ENCODE measurements at regions not wholly inside any gene's neighbourhood (a gene's known extent, or its start where the extent isn't known, plus 50 kb on each side); places are given as distances from the start of the nearest gene placed in this dataset. TPM values are rescaled to one million over a fixed set of nuclear protein-coding genes. Genes with fewer than 3 reads are reported as not detected.

DNA sequence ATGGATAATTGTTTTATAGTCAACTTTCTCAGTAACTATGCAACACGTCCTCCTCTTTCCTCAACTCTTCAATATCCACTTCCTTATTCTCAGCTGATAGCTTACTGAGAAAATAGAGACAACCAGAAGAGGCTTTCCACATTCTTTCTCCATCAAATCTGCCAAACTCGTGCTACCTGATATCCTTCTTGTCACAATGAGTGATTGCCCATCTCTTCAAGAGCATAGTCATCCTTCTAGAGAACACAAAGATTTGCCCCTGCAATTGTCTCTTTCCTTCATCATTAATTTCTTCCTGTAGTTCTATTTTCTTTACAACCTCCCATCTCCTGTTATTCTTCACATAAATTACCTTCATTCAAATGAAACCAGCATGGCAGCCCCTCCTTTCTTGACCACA, 75.9 kb upstream of the RGS17 start:
- Histone ChIP-seq H3K36me3 (no peaks in the 10 kb centered on the region), H3K9me3 (no peaks in the 10 kb centered on the region), H3K4me3 (no peak overlapping the region), H3K4me1 (no peaks in the 10 kb centered on the region), H3K27ac (no peak overlapping the region), H3K27me3 (no peaks in the 10 kb centered on the region)
- no peak for DNase-seq
- TF ChIP-seq, protein P1, sequence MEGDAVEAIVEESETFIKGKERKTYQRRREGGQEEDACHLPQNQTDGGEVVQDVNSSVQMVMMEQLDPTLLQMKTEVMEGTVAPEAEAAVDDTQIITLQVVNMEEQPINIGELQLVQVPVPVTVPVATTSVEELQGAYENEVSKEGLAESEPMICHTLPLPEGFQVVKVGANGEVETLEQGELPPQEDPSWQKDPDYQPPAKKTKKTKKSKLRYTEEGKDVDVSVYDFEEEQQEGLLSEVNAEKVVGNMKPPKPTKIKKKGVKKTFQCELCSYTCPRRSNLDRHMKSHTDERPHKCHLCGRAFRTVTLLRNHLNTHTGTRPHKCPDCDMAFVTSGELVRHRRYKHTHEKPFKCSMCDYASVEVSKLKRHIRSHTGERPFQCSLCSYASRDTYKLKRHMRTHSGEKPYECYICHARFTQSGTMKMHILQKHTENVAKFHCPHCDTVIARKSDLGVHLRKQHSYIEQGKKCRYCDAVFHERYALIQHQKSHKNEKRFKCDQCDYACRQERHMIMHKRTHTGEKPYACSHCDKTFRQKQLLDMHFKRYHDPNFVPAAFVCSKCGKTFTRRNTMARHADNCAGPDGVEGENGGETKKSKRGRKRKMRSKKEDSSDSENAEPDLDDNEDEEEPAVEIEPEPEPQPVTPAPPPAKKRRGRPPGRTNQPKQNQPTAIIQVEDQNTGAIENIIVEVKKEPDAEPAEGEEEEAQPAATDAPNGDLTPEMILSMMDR (IDR thresholded peaks at IDR 0.05), result no peak
- TF ChIP-seq POLR2A (IDR thresholded peaks at IDR 0.05), result no peak
- intact Hi-C loops (cut with DNase I; ENCODE audit: low total_unique reads), result no loop called here

DNA sequence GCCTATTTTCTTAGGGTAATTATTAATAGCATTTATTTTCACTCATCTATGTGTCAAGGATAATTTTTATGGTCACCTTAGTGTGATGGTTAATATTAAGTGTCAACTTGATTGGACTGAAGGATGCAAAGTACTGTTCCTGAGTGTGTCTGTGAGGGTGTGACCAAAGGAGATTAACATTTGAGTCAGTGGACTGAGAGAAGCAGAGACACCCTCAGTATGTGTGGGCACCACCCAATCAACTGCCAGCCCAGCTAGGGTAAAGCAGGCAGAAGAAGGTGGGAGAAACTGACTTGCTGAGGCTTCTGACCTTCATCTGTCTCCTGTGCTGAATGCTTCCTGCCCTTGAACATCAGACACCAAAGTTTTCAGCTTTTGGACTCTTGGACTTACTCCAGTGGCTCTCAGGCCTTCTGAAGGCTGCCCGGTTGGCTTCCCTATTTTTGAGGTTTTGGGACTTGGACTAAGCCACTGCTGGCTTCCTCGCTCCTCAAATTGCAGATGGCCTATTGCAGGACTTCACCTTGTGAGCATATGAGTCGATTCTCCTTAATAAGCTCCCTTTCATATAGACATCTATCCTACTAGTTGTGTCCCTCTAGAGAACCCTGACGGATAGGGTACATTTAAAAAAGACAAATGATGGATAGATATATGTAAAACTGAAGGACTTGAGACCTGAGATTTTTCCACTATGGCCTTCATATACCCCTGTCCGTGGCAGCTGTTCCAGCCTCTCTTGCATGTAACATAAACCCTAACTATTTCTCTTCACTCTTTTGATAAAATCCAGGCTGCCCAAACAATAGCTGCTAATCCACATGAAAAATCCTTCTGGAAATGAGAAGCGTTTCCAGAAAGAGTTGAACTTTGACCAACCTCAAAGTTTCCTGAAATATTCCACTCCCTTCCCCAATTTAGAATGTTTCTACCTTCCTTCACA, 62.1 kb upstream of the RGS17 start:
- Histone ChIP-seq H3K4me3 (no peak overlapping the region), H3K9me3 (no peaks in the 10 kb centered on the region), H3K27me3 (no peaks in the 10 kb centered on the region), H3K36me3 (no peaks in the 10 kb centered on the region), H3K4me1 (no peaks in the 10 kb centered on the region), H3K27ac (no peak overlapping the region)
- intact Hi-C loops (cut with DNase I; ENCODE audit: low total_unique reads), result no loop called here
- no peak for DNase-seq
- TF ChIP-seq, protein P1 (IDR thresholded peaks at IDR 0.05), result no peak
- TF ChIP-seq POLR2A (IDR thresholded peaks at IDR 0.05), result no peak

DNA sequence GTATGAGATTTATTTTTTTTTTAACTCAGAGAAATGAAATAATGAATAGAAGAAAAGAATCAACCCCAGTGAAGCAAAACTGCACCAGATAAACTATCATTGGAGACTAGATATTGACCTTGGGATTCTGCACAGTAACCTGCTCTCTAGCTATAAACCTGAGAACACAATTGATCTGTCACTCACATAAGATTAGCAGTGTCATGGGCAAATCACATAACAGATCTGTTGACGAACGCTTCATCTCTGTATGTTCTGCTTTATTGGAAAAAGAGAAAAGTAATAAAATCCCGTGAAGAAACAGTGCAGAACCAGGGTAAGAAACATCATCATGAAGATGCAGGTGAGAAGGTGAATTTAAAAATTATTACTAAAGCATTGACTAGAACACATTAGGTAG, 52.8 kb upstream of the RGS17 start:
- Histone ChIP-seq H3K4me3 (no peak overlapping the region), H3K27me3 (no peaks in the 10 kb centered on the region), H3K4me1 (no peaks in the 10 kb centered on the region), H3K36me3 (no peaks in the 10 kb centered on the region), H3K9me3 (no peaks in the 10 kb centered on the region), H3K27ac (no peak overlapping the region)
- DNase-seq, result no peak
- intact Hi-C loops (cut with DNase I; ENCODE audit: low total_unique reads), result no loop called here
- TF ChIP-seq POLR2A (IDR thresholded peaks at IDR 0.05), result no peak
- TF ChIP-seq, protein P1 (IDR thresholded peaks at IDR 0.05), result no peak

Small RNA genes lying in the stretch of these regions (small RNA-seq; reads per million reads assigned to genes)
- gene AL603908.1, result not detected
- gene MTND3P20, result not detected
- not detected for gene MTND4LP20
- not detected for gene RNA5SP225
- not detected for gene RNU6-896P
